Activated CD4-positive, alpha-beta T cell treated with anti-CD3 and anti-CD28 coated beads, Interleukin-2, Interleukin-4, amounts not matched to agents 100 ng/mL and 50 ng/mL, durations not matched to agents 16 hours and 8 hours (primary cell): ENCODE measurements at regions not wholly inside any gene's neighbourhood (a gene's known extent, or its start where the extent isn't known, plus 50 kb on each side); places are given as distances from the start of the nearest gene placed in this dataset.

Source experiments
- DNase-seq: peaks from one replicate; pipeline ENCODE4 v3.0.0-alpha.2; 2020; ENCODE audit warnings: low spot score

DNA sequence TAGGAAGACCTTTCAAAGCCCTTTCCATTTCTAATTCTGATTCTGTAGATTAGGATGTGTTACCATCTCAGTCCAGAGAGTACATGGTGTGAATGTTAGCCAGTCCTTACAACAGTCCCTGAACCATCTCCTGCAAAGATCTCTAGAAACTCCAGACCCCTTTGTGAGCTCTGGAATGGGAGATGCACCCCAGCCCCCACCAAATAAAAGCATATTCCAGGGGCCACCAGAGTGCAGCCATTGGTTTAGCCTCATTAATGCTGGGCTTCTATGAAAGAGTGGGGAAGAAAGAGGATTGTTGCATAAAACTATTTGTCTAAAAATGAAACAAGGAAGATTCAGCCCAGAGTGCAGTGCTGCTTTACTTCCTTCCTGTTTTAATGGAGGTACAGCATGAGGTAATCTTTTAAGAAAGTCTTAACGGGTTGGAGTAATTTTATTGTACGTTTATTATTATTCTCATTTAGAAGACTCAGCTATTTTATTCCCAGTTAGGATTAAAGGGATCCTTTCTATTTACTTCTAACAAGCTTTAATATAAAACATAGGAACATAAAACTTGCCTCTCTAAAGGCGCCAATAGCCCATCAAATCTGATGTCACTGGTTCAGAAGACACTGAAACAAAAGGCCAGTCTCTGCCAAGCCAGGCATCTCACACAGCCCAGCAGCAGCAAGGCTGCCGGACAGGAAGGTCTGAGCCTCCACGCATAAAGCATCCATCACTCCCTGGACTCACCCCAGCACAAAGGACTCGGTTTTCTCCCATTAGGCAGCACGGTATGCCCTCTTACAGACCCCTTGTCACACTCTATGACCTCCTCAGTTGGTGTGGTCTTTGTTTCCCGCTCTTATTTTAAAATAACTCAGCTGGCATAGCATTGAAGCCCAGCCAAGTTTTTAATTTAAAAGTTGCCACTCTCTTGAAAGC, 203.9 kb upstream of the BLID start:
- DNase-seq = no peak

DNA sequence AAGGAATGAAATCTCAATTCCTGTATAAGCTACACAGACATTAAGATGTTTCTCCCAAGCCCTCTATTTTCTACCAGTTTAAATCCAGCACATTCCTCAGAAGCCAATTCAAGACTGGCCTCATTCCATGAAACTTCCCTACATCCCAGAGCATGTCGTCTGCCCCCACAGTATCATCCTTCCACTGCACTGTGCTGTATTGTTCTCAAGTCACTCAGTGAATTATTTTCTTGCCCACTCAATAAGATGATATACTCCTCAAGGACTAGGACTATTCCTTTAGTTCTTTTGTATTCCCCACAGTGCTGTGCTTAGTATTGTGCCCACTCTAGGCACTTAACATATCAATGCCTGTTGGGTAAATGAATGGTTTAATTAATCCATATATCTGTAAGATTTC, 203.1 kb upstream of the BLID start:
- no peak for DNase-seq

DNA sequence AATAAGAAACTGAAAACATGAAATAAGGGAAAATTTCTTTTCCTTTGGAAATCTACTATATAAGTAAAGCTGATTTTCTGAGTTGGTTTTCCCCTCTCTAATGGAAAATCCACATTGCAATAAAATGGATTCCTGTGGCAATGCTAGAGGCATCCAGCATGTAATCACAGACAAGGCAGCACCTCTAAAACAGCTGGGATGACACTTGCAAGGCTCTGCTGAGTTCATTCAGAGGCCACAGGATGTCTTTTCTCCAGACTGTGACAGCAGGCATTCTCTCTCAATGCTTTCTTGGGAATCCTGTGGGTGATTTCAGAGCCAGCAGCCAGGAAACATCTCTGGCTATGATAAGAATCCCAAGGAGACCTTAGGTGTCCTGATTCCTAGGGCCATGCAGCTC, 201.3 kb upstream of the BLID start:
- no peak for DNase-seq

DNA sequence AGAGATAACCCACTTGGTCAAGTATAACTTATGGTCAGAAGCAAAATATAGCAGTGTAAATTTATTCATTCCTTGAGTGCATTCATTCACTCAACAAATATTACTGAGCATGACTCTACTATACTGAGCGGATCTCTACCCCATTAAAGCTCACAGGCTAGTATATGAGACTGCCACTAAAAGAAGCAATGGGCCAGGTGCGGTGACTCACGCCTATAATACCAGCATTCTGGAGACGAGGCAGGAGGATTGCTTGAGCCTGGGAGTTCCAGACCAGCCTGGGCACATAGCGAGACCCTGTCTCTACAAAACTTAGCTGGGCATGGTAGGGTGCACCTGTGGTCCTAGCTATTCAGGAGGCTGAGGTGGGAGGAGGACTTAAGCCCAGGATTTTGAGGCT, 197.6 kb upstream of the BLID start:
- DNase-seq = no peak

DNA sequence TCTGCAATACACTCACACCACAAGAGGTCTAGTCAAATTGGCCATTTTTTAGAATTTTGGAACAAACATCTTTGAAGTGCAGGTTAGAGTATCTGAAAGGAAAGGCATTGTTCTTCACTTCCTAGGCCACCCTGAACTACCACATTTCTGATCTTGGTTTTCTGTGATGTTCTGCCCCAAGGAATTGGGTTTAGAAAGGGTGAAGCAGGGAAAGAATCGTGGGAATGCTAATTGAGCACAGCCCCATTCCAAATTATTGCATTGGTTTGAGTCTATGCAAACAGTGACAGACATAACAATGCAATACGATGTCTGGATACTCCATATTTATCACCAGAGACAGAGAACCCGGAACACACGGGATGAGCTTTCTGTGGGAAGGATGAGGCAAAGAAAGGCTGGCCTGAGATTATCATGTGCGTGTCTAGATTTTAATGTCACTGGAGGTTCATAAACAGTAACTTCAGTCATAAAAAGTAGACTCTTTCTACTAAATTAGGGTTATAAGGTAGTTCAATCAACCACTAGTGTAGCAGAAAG, 195.3 kb upstream of the BLID start:
- no peak for DNase-seq

DNA sequence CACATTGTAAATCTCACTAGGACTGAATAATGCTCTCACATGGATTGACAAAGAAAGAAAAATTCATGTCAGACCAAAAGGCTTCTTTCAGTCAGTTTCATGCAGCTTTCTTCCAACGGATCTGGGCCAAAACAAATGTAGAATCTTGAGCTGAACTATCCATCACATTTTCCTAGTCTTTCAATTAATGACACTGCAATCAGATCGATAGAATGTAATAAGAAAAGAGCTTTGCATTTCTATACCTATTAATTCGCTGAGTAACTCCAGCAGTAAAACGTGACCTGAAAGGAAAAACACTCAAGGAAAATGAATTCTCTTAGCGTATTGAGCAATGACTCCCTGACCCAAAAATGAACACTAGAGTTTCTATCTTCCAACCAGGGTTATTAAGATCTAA, 194.8 kb upstream of the BLID start:
- DNase-seq = no peak

DNA sequence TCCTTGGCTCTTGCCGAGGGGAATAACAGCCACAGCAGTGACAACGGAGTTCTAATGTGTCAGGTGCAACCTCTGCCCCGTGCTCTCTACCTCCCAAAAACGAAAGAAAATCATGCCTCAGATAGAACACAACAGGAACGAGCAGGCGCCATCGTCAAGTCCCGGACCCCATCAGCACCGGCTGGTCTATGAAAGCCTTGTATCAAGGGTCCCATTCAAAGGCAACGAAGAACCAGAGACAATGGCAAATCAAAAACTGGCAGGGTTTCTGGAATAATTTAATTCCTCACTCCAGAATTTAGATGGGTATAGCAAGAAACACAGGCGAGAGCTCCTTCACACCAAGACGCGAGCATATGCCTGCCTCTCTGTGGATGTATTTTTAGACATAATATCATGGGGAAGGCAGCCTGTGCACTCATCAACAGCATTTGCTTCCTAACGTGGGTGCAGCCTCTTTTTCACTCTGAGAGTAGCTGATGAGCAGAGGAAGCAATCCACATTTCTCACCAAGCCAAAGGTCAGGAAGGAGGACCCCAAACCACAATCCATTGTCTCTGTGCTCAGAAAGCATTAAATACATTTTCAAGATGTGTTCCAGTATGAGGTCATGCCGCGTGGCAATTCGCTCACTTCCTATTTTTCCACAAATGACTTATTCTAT, 193.4 kb upstream of the BLID start:
- DNase-seq = no peak

DNA sequence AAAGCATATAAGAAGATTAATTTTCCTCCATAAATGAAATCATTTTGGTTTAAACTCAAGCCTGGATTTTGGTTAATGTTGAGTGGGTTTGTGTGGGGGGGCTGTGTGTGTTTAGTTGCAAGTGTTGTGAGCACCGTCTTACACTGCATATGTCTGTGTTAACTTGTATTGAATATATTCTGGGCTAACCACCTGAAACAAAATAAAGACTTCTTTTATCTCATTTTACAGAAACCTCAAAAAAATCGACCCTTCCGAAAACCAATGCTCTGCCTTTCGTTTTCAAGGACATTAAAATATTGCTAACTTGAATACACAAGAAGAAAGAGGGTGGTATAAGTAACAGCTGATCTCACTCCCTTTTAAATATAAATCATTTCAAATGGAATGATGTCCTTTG, 192.2 kb upstream of the BLID start:
- no peak for DNase-seq

DNA sequence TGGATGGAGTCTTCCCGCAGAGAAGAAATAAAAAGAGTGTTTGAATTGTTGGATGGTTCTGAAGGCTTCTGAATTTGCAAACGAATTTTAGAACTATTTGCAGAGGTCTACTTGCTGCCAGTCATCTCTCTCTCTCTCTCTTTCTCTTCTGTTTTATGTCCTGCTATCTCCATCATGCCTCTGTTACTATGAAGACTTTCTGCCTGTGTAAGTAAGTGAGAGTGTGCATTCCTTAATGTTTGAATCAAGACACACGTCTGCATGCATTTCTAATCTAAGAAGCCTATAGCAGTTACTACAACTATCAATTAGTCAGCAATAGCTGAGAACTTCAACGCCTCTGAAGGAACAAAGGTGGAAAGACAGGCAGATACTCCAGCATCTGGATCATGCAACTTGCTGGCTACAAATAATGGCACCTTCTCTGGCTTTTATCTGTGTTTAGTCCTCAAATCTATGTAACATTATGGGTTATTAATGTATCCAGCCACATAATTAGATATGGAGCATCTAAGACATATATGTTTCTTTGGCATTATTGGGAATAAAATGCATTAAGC, 191.5 kb upstream of the BLID start:
- DNase-seq = no peak

DNA sequence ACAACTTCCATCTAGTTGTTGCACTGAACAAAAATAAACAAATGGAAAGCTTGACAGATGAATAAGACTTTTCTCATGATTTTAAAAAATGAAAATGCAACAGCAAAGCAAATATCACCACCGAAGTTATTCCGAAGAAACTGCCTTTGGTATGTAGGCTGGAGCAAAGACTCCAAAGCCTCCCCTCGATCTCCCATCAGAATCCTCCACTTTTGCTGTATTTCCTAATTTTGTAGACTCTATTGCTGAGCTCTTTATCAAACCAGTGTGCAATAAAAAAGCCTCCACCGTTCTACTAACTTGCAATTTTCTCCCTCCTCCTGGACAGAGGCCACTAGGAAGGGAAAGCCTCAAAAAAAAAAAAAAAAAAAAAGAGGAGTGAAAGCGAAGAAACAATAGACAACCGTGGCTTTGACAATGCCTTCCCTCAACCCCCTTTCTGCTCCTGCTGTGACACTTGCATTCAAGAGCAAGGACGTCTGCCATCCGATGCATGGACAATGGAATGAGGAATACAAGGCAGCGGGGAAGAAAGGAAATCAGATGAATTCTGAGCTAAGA, 190.9 kb upstream of the BLID start:
- no peak for DNase-seq

DNA sequence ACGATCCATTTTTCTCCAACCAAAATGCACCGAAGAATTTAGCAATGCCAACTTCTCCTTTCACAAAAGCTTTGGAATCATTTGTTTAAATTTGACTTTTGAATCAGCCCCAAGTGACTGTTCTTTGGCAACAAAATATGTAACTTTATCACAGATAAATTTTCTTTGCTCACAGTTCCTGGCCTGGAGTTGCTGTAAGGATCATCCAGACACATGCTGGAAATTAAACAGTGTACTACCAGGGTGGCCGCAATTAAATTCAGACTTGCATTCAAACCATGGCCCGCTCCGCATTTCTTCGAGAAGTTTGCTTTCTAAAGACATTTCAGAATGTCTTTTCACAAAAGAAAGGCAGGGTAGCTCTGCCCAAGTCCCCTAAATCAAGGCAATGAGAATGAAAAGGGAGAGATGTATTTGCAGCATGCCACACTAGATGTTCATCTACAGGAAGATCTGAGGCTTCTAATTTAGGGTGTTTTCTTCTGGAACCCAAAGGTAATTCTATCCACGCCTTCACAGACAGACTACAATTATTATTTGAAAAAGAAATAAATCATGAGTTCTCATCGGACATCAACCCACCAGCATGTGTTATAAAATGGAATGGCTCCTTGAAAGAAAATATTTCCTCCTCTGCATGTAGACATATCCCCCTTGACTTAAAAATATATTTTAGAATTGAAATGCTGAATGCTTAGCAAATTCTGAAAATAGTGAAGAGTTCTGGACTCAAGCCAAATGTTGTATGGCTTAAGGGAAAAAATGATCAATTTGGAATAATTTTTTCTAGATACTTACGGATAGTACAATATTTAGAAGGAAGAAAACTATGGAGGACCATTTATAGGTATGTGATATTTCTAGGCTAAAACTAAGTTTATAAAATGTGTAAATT, 189.7 kb upstream of the BLID start:
- no peak for DNase-seq

DNA sequence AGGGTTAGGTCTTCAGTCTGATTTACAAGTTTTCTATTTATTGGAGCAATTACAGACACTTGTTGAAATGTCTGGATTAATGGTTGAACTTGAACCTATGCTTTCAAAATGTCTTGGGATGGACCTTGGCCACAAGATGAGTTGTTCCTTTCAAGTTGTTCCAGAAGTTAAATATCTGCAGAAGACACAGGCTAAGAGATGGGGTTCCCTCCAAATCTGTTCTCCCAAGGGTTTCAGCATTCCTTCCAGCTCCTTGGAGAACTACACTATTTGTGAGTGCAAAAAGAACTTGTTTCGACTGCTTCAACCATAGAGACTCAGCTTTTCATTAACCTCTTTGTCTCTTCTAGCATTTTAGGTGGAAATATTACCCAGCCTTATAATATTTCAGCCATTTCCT, 189.0 kb upstream of the BLID start:
- DNase-seq = no peak

DNA sequence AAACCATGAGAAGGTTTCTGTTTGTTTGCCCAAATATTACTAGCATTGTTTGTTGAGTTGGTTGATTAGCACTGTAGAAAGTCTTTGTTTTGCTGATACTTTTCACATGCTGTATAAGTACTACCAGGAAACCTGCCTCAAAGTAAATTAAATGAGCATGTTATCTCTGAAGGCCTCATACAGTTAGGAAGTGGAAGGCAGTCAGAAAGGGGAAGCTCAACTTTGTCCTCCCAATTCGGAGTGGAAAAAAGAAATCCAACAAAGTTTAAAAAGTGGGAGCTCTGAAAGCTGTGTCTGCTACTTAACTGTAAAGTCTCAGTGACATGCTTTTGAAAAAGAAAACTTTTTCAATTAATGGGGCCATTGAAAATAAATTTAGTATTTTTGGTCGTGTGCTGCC, 188.3 kb upstream of the BLID start:
- no peak for DNase-seq

DNA sequence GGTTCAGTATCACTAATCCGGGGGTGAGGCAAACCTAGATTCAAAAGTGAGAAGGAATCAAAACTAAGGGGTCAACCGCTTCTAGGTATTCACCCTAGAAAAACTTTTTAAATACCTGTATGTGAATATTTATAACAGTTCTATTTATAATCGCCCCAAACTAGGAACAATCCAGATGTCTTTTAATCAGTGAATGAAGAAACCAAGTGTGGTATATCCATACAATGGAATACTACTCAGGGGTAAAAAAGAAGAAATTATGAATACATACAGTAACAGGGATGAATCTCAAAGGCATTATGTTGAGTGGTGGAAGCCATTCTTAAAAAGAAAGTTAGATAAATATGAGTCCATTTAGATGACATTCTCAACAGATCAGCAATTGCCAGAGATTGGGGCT, 178.0 kb upstream of the BLID start:
- no peak for DNase-seq

DNA sequence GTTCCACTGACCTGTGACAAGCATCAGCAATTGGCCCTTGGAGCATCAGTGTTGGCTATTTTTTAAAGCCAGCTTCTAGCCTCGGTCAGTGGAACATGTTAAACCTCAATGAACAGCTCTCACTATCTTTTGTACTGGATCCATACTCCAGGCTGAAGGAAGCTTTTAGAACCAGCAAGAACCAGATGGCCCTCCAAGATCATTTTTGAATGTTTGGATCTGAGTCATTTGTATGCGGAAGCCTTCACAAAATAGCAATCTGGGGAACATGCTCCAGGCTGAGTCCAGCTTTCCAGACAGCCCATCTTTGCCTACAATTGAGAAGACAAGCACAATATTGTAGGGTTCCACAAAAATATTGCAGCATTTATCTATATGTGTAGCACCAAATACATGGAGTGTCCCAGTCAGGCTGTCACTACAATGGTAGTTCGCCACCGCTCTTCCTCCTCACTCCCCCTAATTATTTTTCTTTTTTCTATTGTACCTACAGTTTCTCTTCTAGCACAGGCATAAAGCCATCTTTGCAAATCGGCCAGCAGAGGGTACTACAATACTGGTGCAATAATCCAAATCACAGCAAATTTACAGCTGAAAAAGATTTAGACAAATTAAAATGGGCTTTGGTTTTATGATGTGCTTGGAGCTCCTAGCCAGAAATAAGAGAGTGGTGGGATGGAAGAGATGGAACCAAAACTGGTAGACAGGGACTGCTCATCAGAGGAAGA, 177.4 kb upstream of the BLID start:
- no peak for DNase-seq

DNA sequence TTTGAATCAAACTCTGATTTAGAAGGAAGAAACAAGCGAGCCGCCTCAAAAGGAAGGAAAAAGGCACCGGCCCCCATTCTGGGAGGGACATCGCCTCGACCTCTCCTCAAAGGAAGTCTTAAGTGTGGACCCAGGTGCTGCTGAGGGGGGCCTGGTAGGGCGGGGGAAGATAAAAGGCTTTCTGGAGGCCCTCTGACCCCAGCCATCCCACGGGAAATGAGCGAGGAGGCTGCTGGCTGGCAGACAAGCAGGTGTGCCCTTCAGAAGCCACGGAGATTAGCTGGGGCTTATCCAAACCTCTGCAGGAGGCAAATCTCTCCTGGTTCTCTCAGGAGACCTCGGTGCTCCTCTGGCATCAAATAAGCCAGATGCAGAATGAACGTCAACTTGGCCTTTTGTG, 171.4 kb upstream of the BLID start:
- no peak for DNase-seq

DNA sequence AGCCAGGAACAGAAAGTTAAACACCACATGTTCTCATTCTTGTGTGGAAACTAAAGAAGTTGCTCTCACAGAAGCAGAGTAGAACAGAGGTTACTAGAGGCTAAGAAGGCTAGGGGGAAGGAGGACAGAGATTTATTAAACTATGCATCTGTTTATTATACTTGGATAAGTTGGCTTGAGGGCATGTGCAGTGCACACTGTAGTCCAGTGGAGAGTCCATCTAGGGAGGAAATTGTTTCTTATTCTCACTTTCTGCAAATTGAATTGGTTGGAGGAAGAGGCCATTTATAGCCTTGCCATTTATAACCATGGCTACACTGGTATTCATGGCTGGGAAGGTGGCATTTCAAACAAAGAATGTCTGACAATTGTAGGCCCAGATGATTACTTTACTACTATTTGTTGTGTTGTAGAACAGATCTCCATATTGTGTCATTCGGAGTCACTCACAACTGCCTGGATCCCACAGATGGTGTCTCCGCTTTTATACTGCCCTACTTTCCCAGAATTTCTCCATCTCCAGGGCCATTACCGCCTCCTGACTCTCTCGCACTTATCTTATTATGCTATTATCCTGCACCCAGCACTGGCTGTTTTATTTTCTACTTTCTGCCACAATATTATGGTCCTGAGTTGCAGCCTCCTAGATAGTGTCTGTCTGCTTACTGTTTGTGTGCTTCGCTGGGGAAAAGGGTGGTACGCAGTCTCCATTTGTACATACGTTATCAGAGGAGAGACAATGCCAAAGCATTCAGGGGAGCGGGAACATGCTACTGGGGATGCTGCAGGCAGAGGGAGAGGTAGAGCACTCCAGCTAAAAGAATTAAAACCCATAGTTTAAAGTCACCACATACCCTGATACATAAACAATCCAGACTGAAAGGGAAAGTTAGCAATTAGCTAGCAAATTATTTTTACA, 169.3 kb upstream of the BLID start:
- DNase-seq = no peak

DNA sequence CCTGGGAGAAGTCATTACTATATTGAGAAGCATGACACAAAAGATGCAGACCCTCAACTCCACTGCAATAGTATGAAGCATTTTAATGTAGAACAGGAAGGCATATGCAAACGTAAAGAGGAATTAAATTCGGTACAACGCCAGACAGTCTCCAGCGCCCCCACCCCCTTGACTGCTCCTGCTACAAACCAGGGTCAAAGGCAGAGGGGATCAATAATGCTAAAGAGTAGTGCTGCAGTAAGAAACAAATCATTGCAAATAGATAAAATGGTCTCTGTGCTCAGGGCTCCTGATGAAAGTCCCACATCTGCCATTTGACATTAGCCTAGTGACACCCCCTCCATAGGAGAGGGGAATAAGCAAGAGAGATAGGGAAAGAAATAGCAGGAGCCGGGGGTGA, 164.9 kb upstream of the BLID start:
- DNase-seq = no peak

DNA sequence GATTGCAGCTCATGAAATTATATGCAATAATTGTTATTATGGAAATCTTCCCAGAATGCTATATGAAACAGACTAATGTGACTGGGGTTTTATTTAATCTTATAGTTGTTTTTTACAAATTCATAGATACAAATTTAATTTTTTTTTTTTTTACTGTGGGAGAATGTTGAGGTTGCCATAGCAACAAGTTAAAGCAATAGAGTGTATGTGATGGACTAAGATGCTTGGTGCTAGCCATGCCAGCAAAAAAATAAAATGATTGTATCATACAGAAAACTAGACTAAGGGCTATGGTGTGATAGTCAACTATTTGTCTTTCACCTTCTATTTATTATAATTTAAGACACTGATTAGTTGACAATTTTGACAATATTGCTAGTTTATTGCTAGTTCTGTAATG, 163.2 kb upstream of the BLID start:
- no peak for DNase-seq

DNA sequence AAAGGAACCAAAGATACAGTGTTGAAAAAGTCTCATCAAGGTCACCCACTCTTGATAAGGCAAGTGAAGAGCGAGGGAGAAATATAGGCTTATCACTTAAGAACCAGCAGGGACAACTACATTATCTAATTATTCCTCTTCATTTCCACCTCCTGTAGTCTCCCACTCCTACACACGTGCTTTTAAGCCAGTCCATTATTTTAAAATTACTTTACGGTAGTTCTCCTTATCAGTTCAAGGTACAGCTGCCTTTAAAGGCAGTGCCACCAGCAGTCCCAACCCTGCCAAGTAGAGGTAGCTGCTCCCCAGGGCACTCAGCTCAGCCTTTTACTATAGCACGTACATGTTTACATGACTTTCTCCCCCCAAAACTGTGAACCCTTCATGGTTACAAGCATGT, 161.5 kb upstream of the BLID start:
- no peak for DNase-seq
